ENCODE measurements at regions not wholly inside any gene's neighbourhood (a gene's known extent, or its start where the extent isn't known, plus 50 kb on each side); places are given as distances from the start of the nearest gene placed in this dataset.

DNA sequence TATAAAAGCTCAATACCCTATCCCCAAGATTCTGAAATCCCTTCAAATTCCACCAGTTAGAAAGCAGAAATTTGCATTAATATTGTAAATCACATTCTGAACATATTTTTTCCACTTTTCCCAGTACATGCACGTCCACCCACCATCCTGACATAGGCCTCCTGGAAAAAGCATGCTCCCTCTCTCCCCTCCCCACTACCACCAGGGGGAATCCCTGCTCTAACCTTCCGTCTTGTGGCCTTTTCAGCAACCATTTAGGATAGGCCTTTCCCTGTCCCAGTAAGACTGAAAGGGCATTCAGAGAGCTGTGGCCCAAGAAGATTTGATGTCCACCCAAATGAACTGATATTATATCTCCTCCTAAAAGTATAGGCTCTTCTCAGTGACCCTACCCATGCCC lies 182.1 kb downstream of the ARRDC4 start:
- intact Hi-C loops (cut with micrococcal nuclease) = no loop called here
- Histone ChIP-seq H3K9me3 (ENCODE audit: control extremely low read depth in 1 of 3, control insufficient read depth in 2 of 3, insufficient read depth in 1 of 3, low read length in 2 of 3) (no peaks in the 10 kb centered on the region), H3K36me3 (replicated peaks in 1 of 2; ENCODE audit: control extremely low read depth in 1 of 2, control insufficient read depth in 1 of 2, extremely low read depth in 1 of 2, insufficient read depth in 2 of 2, low read length in 1 of 2) (no peaks in the 10 kb centered on the region), H3K4me1 (ENCODE audit: control insufficient read depth in 2 of 2, insufficient read depth in 2 of 2, low read length in 2 of 2) (peaks cover 7 to 10% of the 10 kb centered on the region in 2 donors), H3K4me2 (replicated peaks; ENCODE audit: low read depth, low read length, poor library complexity, severe bottlenecking) (no peak overlapping the region), H4K20me1 (ENCODE audit: control insufficient read depth, insufficient read depth, low read length, poor library complexity, severe bottlenecking) (no peaks in the 10 kb centered on the region), H2AFZ (ENCODE audit: insufficient read depth, low read depth, low read length, poor library complexity, severe bottlenecking) (no peak overlapping the region), H3K27ac (ENCODE audit: low read length in 2 of 2) (no peak overlapping the region), H3K4me3 (ENCODE audit: control extremely low read depth in 1 of 5, extremely low read depth in 1 of 5, insufficient read depth in 1 of 5, low read depth in 2 of 5, low read length in 4 of 5) (no peak overlapping the region), H3K27me3 (replicated peaks in 1 of 4; ENCODE audit: control extremely low read depth in 1 of 4, control insufficient read depth in 3 of 4, insufficient read depth in 4 of 4, low read length in 3 of 4) (no peaks in the 10 kb centered on the region), H3K79me2 (ENCODE audit: control insufficient read depth, insufficient read depth, low read length) (no peaks in the 10 kb centered on the region), H3K9ac (ENCODE audit: low read length) (no peak overlapping the region)
- peaks cover 4% of the 10 kb centered on the region for H3K27me3 Mint-ChIP-seq
- POLR2A ChIA-PET = no interaction called here
- TF ChIP-seq EZH2 (IDR thresholded peaks at IDR 0.05; ENCODE audit: borderline replicate concordance, insufficient read depth, low read depth, low read length, poor library complexity, severe bottlenecking) = no peak
- TF ChIP-seq, protein P1, sequence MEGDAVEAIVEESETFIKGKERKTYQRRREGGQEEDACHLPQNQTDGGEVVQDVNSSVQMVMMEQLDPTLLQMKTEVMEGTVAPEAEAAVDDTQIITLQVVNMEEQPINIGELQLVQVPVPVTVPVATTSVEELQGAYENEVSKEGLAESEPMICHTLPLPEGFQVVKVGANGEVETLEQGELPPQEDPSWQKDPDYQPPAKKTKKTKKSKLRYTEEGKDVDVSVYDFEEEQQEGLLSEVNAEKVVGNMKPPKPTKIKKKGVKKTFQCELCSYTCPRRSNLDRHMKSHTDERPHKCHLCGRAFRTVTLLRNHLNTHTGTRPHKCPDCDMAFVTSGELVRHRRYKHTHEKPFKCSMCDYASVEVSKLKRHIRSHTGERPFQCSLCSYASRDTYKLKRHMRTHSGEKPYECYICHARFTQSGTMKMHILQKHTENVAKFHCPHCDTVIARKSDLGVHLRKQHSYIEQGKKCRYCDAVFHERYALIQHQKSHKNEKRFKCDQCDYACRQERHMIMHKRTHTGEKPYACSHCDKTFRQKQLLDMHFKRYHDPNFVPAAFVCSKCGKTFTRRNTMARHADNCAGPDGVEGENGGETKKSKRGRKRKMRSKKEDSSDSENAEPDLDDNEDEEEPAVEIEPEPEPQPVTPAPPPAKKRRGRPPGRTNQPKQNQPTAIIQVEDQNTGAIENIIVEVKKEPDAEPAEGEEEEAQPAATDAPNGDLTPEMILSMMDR (IDR thresholded peaks at IDR 0.05) = no peak
- 76% methylated on average over 2 of the region's 2 CpGs for WGBS (ENCODE audit: insufficient coverage)
- no peak overlapping the region for H3K4me3 Mint-ChIP-seq
- no peak overlapping the region for H3K27ac Mint-ChIP-seq
- no peaks in the 10 kb centered on the region for H3K9me3 Mint-ChIP-seq (ENCODE audit: insufficient read depth)
- DNase-seq = no peak
- no peak for ATAC-seq (ENCODE audit: low read depth)
- CTCF ChIA-PET = no interaction called here
- H3K4me1 Mint-ChIP-seq = peaks cover 12% of the 10 kb centered on the region

DNA sequence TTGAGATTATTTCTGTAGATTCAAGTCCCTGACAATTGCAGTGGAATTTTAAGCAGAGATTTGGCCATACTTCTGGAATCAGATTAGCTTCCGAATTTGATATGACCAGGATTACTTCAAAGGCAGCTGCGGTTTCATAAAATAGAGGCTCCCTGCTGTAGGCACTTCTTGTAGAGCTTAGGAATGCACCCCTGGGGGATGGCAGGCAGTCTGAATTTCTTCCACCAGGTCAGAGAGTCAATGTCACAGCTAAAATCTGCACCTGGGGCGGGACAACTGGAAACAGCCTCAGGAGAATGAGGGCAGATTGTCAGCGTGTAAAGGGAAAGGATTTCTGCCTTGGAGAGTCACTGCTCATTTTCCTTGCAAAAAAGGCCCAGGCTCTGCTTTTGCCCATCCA lies 182.6 kb downstream of the ARRDC4 start:
- H3K27ac ChIP-seq (ENCODE audit: low read length in 2 of 2) = no peak overlapping the region
- ATAC-seq (ENCODE audit: low read depth) = no peak

More for the DNA sequence above, 182.6 kb downstream of the ARRDC4 start:
- Mint-ChIP-seq H3K27ac (no peak overlapping the region), H3K27me3 (peaks cover 4% of the 10 kb centered on the region), H3K9me3 (ENCODE audit: insufficient read depth) (no peaks in the 10 kb centered on the region), H3K4me3 (no peak overlapping the region), H3K4me1 (peaks cover 12% of the 10 kb centered on the region)
- Histone ChIP-seq H3K36me3 (replicated peaks in 1 of 2; ENCODE audit: control extremely low read depth in 1 of 2, control insufficient read depth in 1 of 2, extremely low read depth in 1 of 2, insufficient read depth in 2 of 2, low read length in 1 of 2) (no peaks in the 10 kb centered on the region), H3K79me2 (ENCODE audit: control insufficient read depth, insufficient read depth, low read length) (no peaks in the 10 kb centered on the region), H3K27me3 (replicated peaks in 1 of 4; ENCODE audit: control extremely low read depth in 1 of 4, control insufficient read depth in 3 of 4, insufficient read depth in 4 of 4, low read length in 3 of 4) (no peaks in the 10 kb centered on the region), H4K20me1 (ENCODE audit: control insufficient read depth, insufficient read depth, low read length, poor library complexity, severe bottlenecking) (no peaks in the 10 kb centered on the region), H3K4me3 (ENCODE audit: control extremely low read depth in 1 of 5, extremely low read depth in 1 of 5, insufficient read depth in 1 of 5, low read depth in 2 of 5, low read length in 4 of 5) (no peak overlapping the region), H3K9ac (ENCODE audit: low read length) (no peak overlapping the region), H3K4me1 (ENCODE audit: control insufficient read depth in 2 of 2, insufficient read depth in 2 of 2, low read length in 2 of 2) (peaks cover 7 to 12% of the 10 kb centered on the region in 2 donors), H2AFZ (ENCODE audit: insufficient read depth, low read depth, low read length, poor library complexity, severe bottlenecking) (no peak overlapping the region), H3K4me2 (replicated peaks; ENCODE audit: low read depth, low read length, poor library complexity, severe bottlenecking) (no peak overlapping the region), H3K9me3 (ENCODE audit: control extremely low read depth in 1 of 3, control insufficient read depth in 2 of 3, insufficient read depth in 1 of 3, low read length in 2 of 3) (no peaks in the 10 kb centered on the region)
- intact Hi-C loops (cut with micrococcal nuclease) = no loop called here
- WGBS (ENCODE audit: insufficient coverage) = 96% methylated on average over 4 of the region's 4 CpGs
- POLR2A ChIA-PET = no interaction called here
- CTCF ChIA-PET = no interaction called here
- TF ChIP-seq, protein P1 (IDR thresholded peaks at IDR 0.05) = no peak
- TF ChIP-seq EZH2 (IDR thresholded peaks at IDR 0.05; ENCODE audit: borderline replicate concordance, insufficient read depth, low read depth, low read length, poor library complexity, severe bottlenecking) = no peak
- DNase-seq = no peak
